Astrocyte (in vitro differentiated cells and primary cell): ENCODE measurements at regions not wholly inside any gene's neighbourhood (a gene's known extent, or its start where the extent isn't known, plus 50 kb on each side); places are given as distances from the start of the nearest gene placed in this dataset.
"Not testable (repeated sequence)": the region's sequence is repeated elsewhere in the genome, so short reads cannot be mapped to it uniquely, and the experiment has no call there.

Experiments
- DNase-seq: peaks from one replicate; pipeline ENCODE4 v3.0.0-alpha.2; 2010; ENCODE audit warnings: low read depth
- FAIRE-seq: peaks from 2 replicates; lab custom pipeline; 2011; peaks lifted over from hg19 to GRCh38; lab: Jason Lieb, UNC
- H2AFZ ChIP-seq: 2 replicates; pipeline ENCODE4 v1.6.0; 2012; ENCODE audit warnings: low read depth, low read length, inconsistent platforms
- H3K27ac ChIP-seq: 2 replicates; pipeline ENCODE4 v1.5.1; 2011; ENCODE audit warnings: low read depth, low read length, inconsistent platforms
- H3K27me3 ChIP-seq: 2 replicates; pipeline ENCODE4 v1.6.0; 2011; ENCODE audit warnings: low read length, inconsistent platforms; ENCODE audit not compliant: insufficient read depth
- H3K36me3 ChIP-seq: 2 replicates; pipeline ENCODE4 v1.5.1; 2011; ENCODE audit warnings: low read length, inconsistent platforms; ENCODE audit not compliant: insufficient read depth
- H3K4me1 ChIP-seq: 2 replicates; pipeline ENCODE4 v1.5.1; 2011; ENCODE audit warnings: low read length, inconsistent platforms; ENCODE audit not compliant: insufficient read depth
- H3K4me2 ChIP-seq: 2 replicates; pipeline ENCODE4 v1.6.0; 2012; ENCODE audit warnings: low read length, inconsistent platforms
- H3K4me3 ChIP-seq: 2 replicates; pipeline ENCODE4 v1.5.1; 2011; ENCODE audit warnings: low read depth, mild to moderate bottlenecking, low read length, inconsistent platforms; ENCODE audit not compliant: insufficient read depth
- H3K79me2 ChIP-seq: 2 replicates; pipeline ENCODE4 v1.6.0; 2012; ENCODE audit warnings: mild to moderate bottlenecking, low read length, inconsistent platforms; ENCODE audit not compliant: insufficient read depth
- H3K9ac ChIP-seq: 2 replicates; pipeline ENCODE4 v1.6.0; 2012; ENCODE audit warnings: mild to moderate bottlenecking, low read length, inconsistent platforms
- H3K9me3 ChIP-seq: 2 replicates; pipeline ENCODE4 v1.5.1; 2012; ENCODE audit warnings: low read depth, mild to moderate bottlenecking, low read length, inconsistent platforms; ENCODE audit not compliant: insufficient read depth
- H4K20me1 ChIP-seq: 2 replicates; pipeline ENCODE4 v1.6.0; 2012; ENCODE audit warnings: low read length, inconsistent platforms; ENCODE audit not compliant: insufficient read depth
- H3K27ac Mint-ChIP-seq: one replicate; pipeline ENCODE4 v1.8.0; 2021; ENCODE audit warnings: mild to moderate bottlenecking, mixed read lengths; ENCODE audit not compliant: unreplicated experiment
- H3K27me3 Mint-ChIP-seq: one replicate; pipeline ENCODE4 v1.8.0; 2021; ENCODE audit warnings: low read depth, mixed read lengths; ENCODE audit not compliant: unreplicated experiment
- H3K36me3 Mint-ChIP-seq: one replicate; pipeline ENCODE4 v1.8.0; 2021; ENCODE audit warnings: low read depth, mixed read lengths; ENCODE audit not compliant: unreplicated experiment
- H3K4me1 Mint-ChIP-seq: one replicate; pipeline ENCODE4 v1.8.0; 2021; ENCODE audit warnings: low read depth, mixed read lengths; ENCODE audit not compliant: unreplicated experiment
- H3K4me3 Mint-ChIP-seq: one replicate; pipeline ENCODE4 v1.8.0; 2021; ENCODE audit warnings: mild to moderate bottlenecking, moderate library complexity, mixed read lengths; ENCODE audit not compliant: unreplicated experiment
- H3K9me3 Mint-ChIP-seq: one replicate; pipeline ENCODE4 v1.8.0; 2021; ENCODE audit warnings: mild to moderate bottlenecking, mixed read lengths; ENCODE audit not compliant: unreplicated experiment
- CTCF ChIP-seq: IDR thresholded peaks from 2 replicates; pipeline ENCODE4 v1.5.1; 2011; ENCODE audit warnings: low read depth, mild to moderate bottlenecking, inconsistent platforms, low read length, moderate library complexity; ENCODE audit not compliant: insufficient read depth
- EZH2 ChIP-seq: IDR thresholded peaks from 2 replicates; pipeline ENCODE4 v1.6.1; 2012; ENCODE audit warnings: mild to moderate bottlenecking, low read length, inconsistent platforms; ENCODE audit not compliant: insufficient read depth

GRCh38 chrX:140022482-140022881, 57.2 kb upstream of the CXorf66 start:
- peak; percentile 26 for FAIRE-seq
- no peaks in the 10 kb centered on the region for H3K27me3 Mint-ChIP-seq
- Histone ChIP-seq H3K9me3 (no peaks in the 10 kb centered on the region), H3K9ac (no peak overlapping the region), H3K4me2 (no peak overlapping the region), H3K36me3 (no peaks in the 10 kb centered on the region), H4K20me1 (no peaks in the 10 kb centered on the region), H3K4me3 (no peak overlapping the region), H3K27me3 (no peaks in the 10 kb centered on the region), H3K27ac (no peak overlapping the region), H3K79me2 (no peaks in the 10 kb centered on the region), H3K4me1 (no peaks in the 10 kb centered on the region), H2AFZ (no peak overlapping the region)
- H3K27ac Mint-ChIP-seq, result no peak overlapping the region
- no peaks in the 10 kb centered on the region for H3K4me1 Mint-ChIP-seq
- TF ChIP-seq CTCF (no peak), EZH2 (no peak)
- no peaks in the 10 kb centered on the region for H3K9me3 Mint-ChIP-seq
- DNase-seq, result no peak
- no peak overlapping the region for H3K4me3 Mint-ChIP-seq
- H3K36me3 Mint-ChIP-seq, result no peaks in the 10 kb centered on the region

- H3K9ac ChIP-seq, DNase-seq, H4K20me1 ChIP-seq, H3K27me3 Mint-ChIP-seq, H3K27me3 ChIP-seq, H3K4me2 ChIP-seq, H3K4me3 Mint-ChIP-seq, H3K79me2 ChIP-seq, H3K27ac Mint-ChIP-seq, H3K36me3 Mint-ChIP-seq, H3K27ac ChIP-seq, H3K4me1 ChIP-seq, H3K9me3 ChIP-seq, H3K4me3 ChIP-seq, H3K4me1 Mint-ChIP-seq, H3K9me3 Mint-ChIP-seq, H3K36me3 ChIP-seq, H2AFZ ChIP-seq: not testable (repeated sequence)
- FAIRE-seq, result peak; percentile 91
Measured at GRCh38 chrX:140019134-140019533, 53.8 kb upstream of the CXorf66 start.
